GM18498 (cell line): ENCODE measurements at regions not wholly inside any gene's neighbourhood (a gene's known extent, or its start where the extent isn't known, plus 50 kb on each side); places are given as distances from the start of the nearest gene placed in this dataset.
"Not testable (repeated sequence)": the region's sequence is repeated elsewhere in the genome, so short reads cannot be mapped to it uniquely, and the experiment has no call there.

Experiments used
- ATAC-seq: cut with Tn5 transposase; IDR thresholded peaks from one replicate; pipeline ENCODE4 v1.9.1; 2021; ENCODE audit warnings: mild to moderate bottlenecking, moderate library complexity; ENCODE audit not compliant: unreplicated experiment

- not testable (repeated sequence) for ATAC-seq
Observed at GRCh38 chr2:87424763-87425154, 323.1 kb upstream of the PLGLB2 start.

- ATAC-seq: not testable (repeated sequence)
Observed at GRCh38 chr2:87425191-87425590, 322.7 kb upstream of the PLGLB2 start.

- ATAC-seq: not testable (repeated sequence)
Observed at GRCh38 chr2:87425717-87426116, 322.2 kb upstream of the PLGLB2 start.

GRCh38 chr2:87428452-87429130, 319.3 kb upstream of the PLGLB2 start:
- ATAC-seq: not testable (repeated sequence)

- ATAC-seq: not testable (repeated sequence)
Observed at GRCh38 chr2:87429206-87429930, 318.5 kb upstream of the PLGLB2 start.

GRCh38 chr2:87429931-87430275, 318.0 kb upstream of the PLGLB2 start:
- ATAC-seq: not testable (repeated sequence)

GRCh38 chr2:87431051-87431450, 316.8 kb upstream of the PLGLB2 start:
- ATAC-seq: not testable (repeated sequence)

GRCh38 chr2:87432711-87433453, 315.0 kb upstream of the PLGLB2 start:
- ATAC-seq: not testable (repeated sequence)

- ATAC-seq: not testable (repeated sequence)
Observed at GRCh38 chr2:87436007-87436406, 311.9 kb upstream of the PLGLB2 start.

- ATAC-seq: not testable (repeated sequence)
Observed at GRCh38 chr2:87437701-87438260, 310.1 kb upstream of the PLGLB2 start.

GRCh38 chr2:87438780-87439454, 309.0 kb upstream of the PLGLB2 start:
- ATAC-seq: not testable (repeated sequence)

GRCh38 chr2:87439617-87440204, 308.2 kb upstream of the PLGLB2 start:
- ATAC-seq: not testable (repeated sequence)

GRCh38 chr2:87440650-87441049, 307.2 kb upstream of the PLGLB2 start:
- ATAC-seq: not testable (repeated sequence)

GRCh38 chr2:87441375-87441774, 306.5 kb upstream of the PLGLB2 start:
- ATAC-seq: not testable (repeated sequence)

- ATAC-seq: peak; percentile 98
Observed at GRCh38 chr2:87442983-87443577, 304.8 kb upstream of the PLGLB2 start.

- ATAC-seq: not testable (repeated sequence)
Observed at GRCh38 chr2:87444951-87445350, 302.9 kb upstream of the PLGLB2 start.

GRCh38 chr2:87445613-87446312, 302.1 kb upstream of the PLGLB2 start:
- ATAC-seq: not testable (repeated sequence)

- not testable (repeated sequence) for ATAC-seq
Observed at GRCh38 chr2:87446313-87446696, 301.6 kb upstream of the PLGLB2 start.

GRCh38 chr2:87449462-87449980, 298.4 kb upstream of the PLGLB2 start:
- ATAC-seq: not testable (repeated sequence)
